ENCODE measurements at regions not wholly inside any gene's neighbourhood (a gene's known extent, or its start where the extent isn't known, plus 50 kb on each side); places are given as distances from the start of the nearest gene placed in this dataset.

DNA sequence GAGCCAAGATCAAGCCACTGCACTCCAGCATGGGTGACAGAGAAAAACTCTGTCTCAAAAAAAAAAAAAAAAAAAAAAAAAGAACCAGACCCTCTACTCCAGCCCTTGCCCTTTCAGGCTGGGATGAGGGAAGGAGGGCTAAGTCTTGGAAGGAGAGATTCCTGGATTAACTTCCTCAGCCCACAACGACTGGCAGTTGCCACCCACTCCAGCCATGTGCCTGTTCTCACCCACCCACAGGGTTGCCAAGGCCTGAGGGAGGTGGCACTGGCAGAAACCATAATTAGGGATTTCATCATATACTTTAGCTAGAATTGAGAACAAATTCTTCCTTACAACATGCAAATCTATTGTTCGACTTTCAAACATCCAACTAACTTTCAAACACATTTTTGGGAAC lies 87.8 kb upstream of the SLC30A5 start:
- TF ChIP-seq CTCF (IDR thresholded peaks at IDR 0.05) (no peak), ZFX (IDR thresholded peaks at IDR 0.05; ENCODE audit: borderline replicate concordance) (no peak)
